OCI-LY3 (cell line): ENCODE measurements at regions not wholly inside any gene's neighbourhood (a gene's known extent, or its start where the extent isn't known, plus 50 kb on each side); places are given as distances from the start of the nearest gene placed in this dataset.

Experiments used
- H2AFZ ChIP-seq: fragments of 200-600, 300-600 bp; shearing (Covaris generic); 2 replicates; pipeline ENCODE4 v1.6.0; 2014; ENCODE audit warnings: antibody characterized with exemption, low read depth, low read length
- H3K27ac ChIP-seq: fragments of 200-600, 300-600 bp; sonication (generic); 2 replicates; pipeline ENCODE4 v1.5.1; 2014; ENCODE audit warnings: mild to moderate bottlenecking, low read length, moderate library complexity, mixed read lengths
- H3K27me3 ChIP-seq: fragments of 200-600, 300-600 bp; sonication (generic); 2 replicates; pipeline ENCODE4 v1.6.1; 2014; ENCODE audit warnings: low read depth, low read length, mixed read lengths
- H3K36me3 ChIP-seq: fragments of 200-600, 300-600 bp; sonication (generic); replicated peaks from 2 replicates; pipeline ENCODE3; 2014; ENCODE audit warnings: low read depth, low read length, mixed read lengths
- H3K4me1 ChIP-seq: fragments of 300-600, 200-600 bp; sonication (generic); 2 replicates; pipeline ENCODE4 v1.6.1; 2014; ENCODE audit warnings: low read length, mixed read lengths
- H3K4me2 ChIP-seq: fragments of 200-600, 300-600 bp; sonication (generic); 2 replicates; pipeline ENCODE4 v1.6.1; 2014; ENCODE audit warnings: low read length, mixed read lengths
- H3K4me3 ChIP-seq: fragments of 300-600, 200-600 bp; sonication (generic); 2 replicates; pipeline ENCODE4 v1.5.1; 2014; ENCODE audit warnings: antibody characterized with exemption, mild to moderate bottlenecking, low read length, moderate library complexity
- H3K79me2 ChIP-seq: fragments of 300-600, 200-600 bp; shearing (Covaris generic); 2 replicates; pipeline ENCODE4 v1.6.1; 2014; ENCODE audit warnings: mild to moderate bottlenecking, low read length, mixed read lengths
- H3K9ac ChIP-seq: fragments of 300-600, 200-600 bp; shearing (Covaris generic); 2 replicates; pipeline ENCODE4 v1.6.0; 2014; ENCODE audit warnings: mild to moderate bottlenecking, low read length, moderate library complexity
- H3K9me3 ChIP-seq: fragments of 200-600, 300-600 bp; shearing (Covaris generic); 2 replicates; pipeline ENCODE4 v1.6.1; 2014; ENCODE audit warnings: low read length, mixed read lengths; ENCODE audit not compliant: insufficient read depth
- H4K20me1 ChIP-seq: fragments of 200-600, 300-600 bp; sonication (generic); 2 replicates; pipeline ENCODE4 v1.6.1; 2016; ENCODE audit warnings: low read length, mixed read lengths; ENCODE audit not compliant: insufficient read depth
- EZH2phosphoT487 ChIP-seq: fragments of 200-600 bp; shearing (Covaris generic); IDR thresholded peaks from 2 replicates; pipeline ENCODE4 v1.6.1; 2018; ENCODE audit warnings: antibody characterized with exemption, mixed run types, low read depth
- TF ChIP-seq, protein P1 (sequence below): fragments of 200-600, 300-600 bp; sonication (generic); IDR thresholded peaks from 2 replicates; pipeline ENCODE4 v1.5.1; 2014; ENCODE audit warnings: antibody characterized with exemption, low read length, low read depth

DNA sequence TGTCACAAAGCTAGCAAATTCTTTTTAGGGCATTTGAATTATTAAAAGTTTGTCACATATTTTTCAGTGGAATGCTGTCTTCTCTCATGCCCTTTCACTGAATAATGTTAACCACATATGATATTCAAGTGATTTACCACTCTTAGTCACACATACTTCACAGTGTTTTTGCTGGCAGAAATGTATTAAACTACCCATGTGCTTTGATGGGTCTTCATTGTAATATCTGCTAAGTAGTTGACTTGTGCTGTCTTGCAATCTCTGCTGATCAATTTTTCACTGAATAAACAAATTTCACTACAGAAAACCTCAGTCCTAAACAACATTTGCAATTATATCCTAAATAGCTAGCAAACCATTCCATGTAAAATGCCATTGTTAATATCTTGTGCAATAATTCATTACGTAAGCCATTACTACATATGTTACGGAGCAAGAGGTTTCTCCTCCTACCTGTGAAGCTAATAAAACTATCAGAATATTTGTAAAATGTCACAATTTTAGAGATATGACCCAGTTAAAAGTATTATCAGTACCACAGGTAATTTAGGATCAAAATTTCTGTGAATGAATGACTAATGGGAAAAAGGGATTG lies 64.6 kb upstream of the LMO3 start:
- H3K4me1 ChIP-seq: no peaks in the 10 kb centered on the region
- no peaks in the 10 kb centered on the region for H4K20me1 ChIP-seq
- no peak overlapping the region for H3K4me2 ChIP-seq
- no peaks in the 10 kb centered on the region for H3K27me3 ChIP-seq
- no peaks in the 10 kb centered on the region for H3K9me3 ChIP-seq
- H3K27ac ChIP-seq: no peak overlapping the region
- H3K79me2 ChIP-seq: no peaks in the 10 kb centered on the region
- TF ChIP-seq, protein P1, sequence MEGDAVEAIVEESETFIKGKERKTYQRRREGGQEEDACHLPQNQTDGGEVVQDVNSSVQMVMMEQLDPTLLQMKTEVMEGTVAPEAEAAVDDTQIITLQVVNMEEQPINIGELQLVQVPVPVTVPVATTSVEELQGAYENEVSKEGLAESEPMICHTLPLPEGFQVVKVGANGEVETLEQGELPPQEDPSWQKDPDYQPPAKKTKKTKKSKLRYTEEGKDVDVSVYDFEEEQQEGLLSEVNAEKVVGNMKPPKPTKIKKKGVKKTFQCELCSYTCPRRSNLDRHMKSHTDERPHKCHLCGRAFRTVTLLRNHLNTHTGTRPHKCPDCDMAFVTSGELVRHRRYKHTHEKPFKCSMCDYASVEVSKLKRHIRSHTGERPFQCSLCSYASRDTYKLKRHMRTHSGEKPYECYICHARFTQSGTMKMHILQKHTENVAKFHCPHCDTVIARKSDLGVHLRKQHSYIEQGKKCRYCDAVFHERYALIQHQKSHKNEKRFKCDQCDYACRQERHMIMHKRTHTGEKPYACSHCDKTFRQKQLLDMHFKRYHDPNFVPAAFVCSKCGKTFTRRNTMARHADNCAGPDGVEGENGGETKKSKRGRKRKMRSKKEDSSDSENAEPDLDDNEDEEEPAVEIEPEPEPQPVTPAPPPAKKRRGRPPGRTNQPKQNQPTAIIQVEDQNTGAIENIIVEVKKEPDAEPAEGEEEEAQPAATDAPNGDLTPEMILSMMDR: no peak
- TF ChIP-seq EZH2phosphoT487: no peak
- H3K4me3 ChIP-seq: no peak overlapping the region
- H2AFZ ChIP-seq: no peak overlapping the region
- no peaks in the 10 kb centered on the region for H3K36me3 ChIP-seq
- H3K9ac ChIP-seq: no peak overlapping the region

DNA sequence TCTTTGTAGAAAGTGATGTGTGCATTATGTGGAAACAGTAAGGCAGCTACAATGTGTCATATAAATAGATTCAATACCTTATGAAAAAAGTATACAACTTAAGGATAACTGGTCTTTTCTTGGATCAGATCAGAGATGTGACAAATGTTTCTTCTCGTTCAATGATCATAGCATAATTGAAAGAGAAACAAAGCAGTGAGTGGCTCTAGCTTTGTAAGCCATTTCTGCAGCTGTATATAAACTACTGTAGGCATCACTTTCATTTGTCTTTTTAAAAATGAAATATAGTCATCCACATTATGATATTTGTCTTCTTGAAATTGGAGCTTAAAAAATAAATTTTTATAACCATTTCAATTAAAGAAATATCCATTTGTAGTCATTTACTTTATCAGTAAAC lies 63.8 kb upstream of the LMO3 start:
- Histone ChIP-seq H3K79me2 (no peaks in the 10 kb centered on the region), H3K4me2 (no peak overlapping the region), H3K36me3 (no peaks in the 10 kb centered on the region), H3K9ac (no peak overlapping the region), H3K4me3 (no peak overlapping the region), H3K27ac (no peak overlapping the region), H3K27me3 (no peaks in the 10 kb centered on the region), H2AFZ (no peak overlapping the region), H4K20me1 (no peaks in the 10 kb centered on the region), H3K4me1 (no peaks in the 10 kb centered on the region), H3K9me3 (no peaks in the 10 kb centered on the region)
- TF ChIP-seq EZH2phosphoT487: no peak
- TF ChIP-seq, protein P1: no peak

DNA sequence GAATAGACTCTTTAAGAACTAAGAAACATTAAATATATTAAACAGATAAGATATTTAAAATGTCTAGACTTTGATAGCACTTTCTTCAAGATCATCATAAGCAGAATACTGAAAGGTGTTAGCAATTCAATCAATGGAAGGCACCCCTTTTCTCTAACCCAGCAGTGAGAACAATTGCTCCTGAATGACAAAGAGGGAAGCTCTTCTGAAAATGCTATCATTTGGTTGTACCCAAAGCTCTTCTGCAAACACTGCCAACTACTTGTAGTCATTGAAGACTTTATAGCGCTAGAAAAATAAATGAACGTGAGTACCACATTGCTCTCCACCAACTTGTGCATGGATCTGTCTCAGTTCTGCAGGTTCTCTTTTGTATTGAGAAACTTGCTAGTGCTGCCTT lies 62.2 kb upstream of the LMO3 start:
- no peak overlapping the region for H3K4me3 ChIP-seq
- H3K27ac ChIP-seq: no peak overlapping the region
- no peak overlapping the region for H3K4me2 ChIP-seq
- H3K4me1 ChIP-seq: no peaks in the 10 kb centered on the region
- no peaks in the 10 kb centered on the region for H3K79me2 ChIP-seq
- H3K9me3 ChIP-seq: no peaks in the 10 kb centered on the region
- H2AFZ ChIP-seq: no peak overlapping the region
- H3K36me3 ChIP-seq: no peaks in the 10 kb centered on the region
- TF ChIP-seq, protein P1: no peak
- TF ChIP-seq EZH2phosphoT487: no peak
- H3K27me3 ChIP-seq: no peaks in the 10 kb centered on the region
- H4K20me1 ChIP-seq: no peaks in the 10 kb centered on the region
- H3K9ac ChIP-seq: no peak overlapping the region

DNA sequence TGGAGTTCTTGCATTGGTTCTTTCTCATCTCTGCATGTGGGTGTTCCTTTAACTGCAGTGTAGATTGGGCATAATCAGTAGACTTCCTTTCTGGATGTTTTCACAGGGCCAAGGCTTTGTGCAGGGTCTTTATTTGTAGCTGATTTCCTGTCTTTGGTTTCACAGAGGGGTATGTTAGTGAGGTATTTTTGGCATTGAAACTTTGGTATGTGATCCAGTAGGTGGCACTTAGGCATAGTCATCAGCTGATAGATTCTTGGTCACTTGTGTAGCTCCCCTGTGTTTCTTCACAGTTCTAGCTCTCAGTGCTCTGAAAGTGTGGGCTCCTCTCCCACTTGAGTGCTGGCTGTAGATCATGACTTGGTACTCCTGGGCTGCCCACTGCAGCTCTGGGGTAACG lies 52.7 kb upstream of the LMO3 start:
- Histone ChIP-seq H3K4me1 (no peaks in the 10 kb centered on the region), H3K36me3 (no peaks in the 10 kb centered on the region), H3K9ac (no peak overlapping the region), H3K9me3 (no peaks in the 10 kb centered on the region), H3K27me3 (no peaks in the 10 kb centered on the region), H2AFZ (no peak overlapping the region), H3K79me2 (no peaks in the 10 kb centered on the region), H3K4me2 (no peak overlapping the region), H4K20me1 (no peaks in the 10 kb centered on the region), H3K27ac (no peak overlapping the region), H3K4me3 (no peak overlapping the region)
- no peak for TF ChIP-seq EZH2phosphoT487
- TF ChIP-seq, protein P1: no peak
